Loucy (cell line): ENCODE measurements at regions not wholly inside any gene's neighbourhood (a gene's known extent, or its start where the extent isn't known, plus 50 kb on each side); places are given as distances from the start of the nearest gene placed in this dataset.

ENCODE experiments used
- CTCF ChIP-seq: fragments of 200-600 bp; sonication (generic); conservative IDR thresholded peaks from 2 replicates; pipeline ENCODE4 v1.5.1; 2014; ENCODE audit warnings: mild to moderate bottlenecking, antibody characterized with exemption, low read length
- EZH2phosphoT487 ChIP-seq: fragments of 200-600 bp; IDR thresholded peaks from 2 replicates; pipeline ENCODE4 v1.6.1; 2018; ENCODE audit warnings: antibody characterized with exemption, mild to moderate bottlenecking, moderate library complexity, borderline replicate concordance

GRCh38 chr12:87801860-87802720, 227.1 kb downstream of the C12orf50 start:
- TF ChIP-seq CTCF (no peak), EZH2phosphoT487 (no peak)
